DMS79 treated with DMSO at 0.1 percent for 48 hours (cell line): ENCODE measurements at regions not wholly inside any gene's neighbourhood (a gene's known extent, or its start where the extent isn't known, plus 50 kb on each side); places are given as distances from the start of the nearest gene placed in this dataset.

Experiments
- DNase-seq: peaks from one replicate; lab custom pipeline; 2025; lab: John Stamatoyannopoulos, UW

GRCh38 chr4:152021788-152022438 lies 261.1 kb upstream of the GATB start:
- no peak for DNase-seq

GRCh38 chr4:152020073-152020472 lies 259.3 kb upstream of the GATB start:
- DNase-seq = no peak

- no peak for DNase-seq
These were observed 255.5 kb upstream of the GATB start for GRCh38 chr4:152016303-152016620.

- no peak for DNase-seq
These were observed 254.9 kb upstream of the GATB start for GRCh38 chr4:152015597-152016302.

GRCh38 chr4:152014280-152014679 lies 253.5 kb upstream of the GATB start:
- DNase-seq = no peak

- no peak for DNase-seq
These were observed 250.7 kb upstream of the GATB start for GRCh38 chr4:152011469-152011868.

GRCh38 chr4:152010710-152011079 lies 249.9 kb upstream of the GATB start:
- DNase-seq = no peak

- no peak for DNase-seq
These were observed 249.3 kb upstream of the GATB start for GRCh38 chr4:152009983-152010709.

- no peak for DNase-seq
These were observed 248.3 kb upstream of the GATB start for GRCh38 chr4:152009031-152009670.

GRCh38 chr4:152007111-152007510 lies 246.3 kb upstream of the GATB start:
- DNase-seq = no peak

GRCh38 chr4:152004801-152005200 lies 244.0 kb upstream of the GATB start:
- no peak for DNase-seq

- no peak for DNase-seq
These were observed 239.7 kb upstream of the GATB start for GRCh38 chr4:152000518-152000917.

GRCh38 chr4:151998723-151999122 lies 237.9 kb upstream of the GATB start:
- no peak for DNase-seq

- DNase-seq = no peak
These were observed 236.7 kb upstream of the GATB start for GRCh38 chr4:151997461-151997860.

- no peak for DNase-seq
These were observed 233.6 kb upstream of the GATB start for GRCh38 chr4:151994429-151994828.

- DNase-seq = no peak
These were observed 232.7 kb upstream of the GATB start for GRCh38 chr4:151993521-151993920.

- DNase-seq = no peak
These were observed 231.7 kb upstream of the GATB start for GRCh38 chr4:151992332-151993154.

GRCh38 chr4:151991884-151992167 lies 231.0 kb upstream of the GATB start:
- DNase-seq = no peak

- DNase-seq = no peak
These were observed 230.4 kb upstream of the GATB start for GRCh38 chr4:151991001-151991883.

GRCh38 chr4:151990201-151990600 lies 229.4 kb upstream of the GATB start:
- DNase-seq = no peak

- no peak for DNase-seq
These were observed 227.8 kb upstream of the GATB start for GRCh38 chr4:151988591-151988990.
